ENCODE measurements at regions not wholly inside any gene's neighbourhood (a gene's known extent, or its start where the extent isn't known, plus 50 kb on each side); places are given as distances from the start of the nearest gene placed in this dataset.

GRCh38 chr6:22411376-22412105 lies 114.7 kb upstream of the PRL start:
- in situ Hi-C loops (cut with HindIII; ENCODE audit: low sequenced_read_pairs) = loop anchor here (5.0 kb wide), 1 partner anchor 96 kb away; no protein-coding TSS in a partner anchor
- H3K4me3 ChIP-seq (ENCODE audit: low read depth, low read length) = no peak overlapping the region
- TF ChIP-seq CTCF (IDR thresholded peaks at IDR 0.05; ENCODE audit: low read depth, low read length, missing control alignments) = no peak
- DNase-seq (ENCODE audit: low read depth) = peak; percentile 19

- no peak for TF ChIP-seq CTCF (IDR thresholded peaks at IDR 0.05; ENCODE audit: low read depth, low read length, missing control alignments)
- in situ Hi-C loops (cut with HindIII; ENCODE audit: low sequenced_read_pairs) = loop anchor here (5.0 kb wide), 1 partner anchor 94 kb away; no protein-coding TSS in a partner anchor
- no peak overlapping the region for H3K4me3 ChIP-seq (ENCODE audit: low read depth, low read length)
- no peak for DNase-seq (ENCODE audit: low read depth)
Observed at GRCh38 chr6:22412994-22413393, 116.2 kb upstream of the PRL start.

- peak; percentile 24 for DNase-seq (ENCODE audit: low read depth)
- peak; percentile 38 for TF ChIP-seq CTCF (IDR thresholded peaks at IDR 0.05; ENCODE audit: low read depth, low read length, missing control alignments)
- in situ Hi-C loops (cut with HindIII; ENCODE audit: low sequenced_read_pairs) = loop anchor here (5.0 kb wide), 1 partner anchor 94 kb away; no protein-coding TSS in a partner anchor
- no peak overlapping the region for H3K4me3 ChIP-seq (ENCODE audit: low read depth, low read length)
Observed at GRCh38 chr6:22413681-22414311, 117.0 kb upstream of the PRL start.

GRCh38 chr6:22418714-22419113 lies 121.9 kb upstream of the PRL start:
- in situ Hi-C loops (cut with HindIII; ENCODE audit: low sequenced_read_pairs) = no loop called here
- no peak for TF ChIP-seq CTCF (IDR thresholded peaks at IDR 0.05; ENCODE audit: low read depth, low read length, missing control alignments)
- no peak overlapping the region for H3K4me3 ChIP-seq (ENCODE audit: low read depth, low read length)
- DNase-seq (ENCODE audit: low read depth) = no peak

GRCh38 chr6:22421198-22421597 lies 124.4 kb upstream of the PRL start:
- in situ Hi-C loops (cut with HindIII; ENCODE audit: low sequenced_read_pairs) = no loop called here
- H3K4me3 ChIP-seq (ENCODE audit: low read depth, low read length) = no peak overlapping the region
- no peak for TF ChIP-seq CTCF (IDR thresholded peaks at IDR 0.05; ENCODE audit: low read depth, low read length, missing control alignments)
- no peak for DNase-seq (ENCODE audit: low read depth)

- TF ChIP-seq CTCF (IDR thresholded peaks at IDR 0.05; ENCODE audit: low read depth, low read length, missing control alignments) = no peak
- in situ Hi-C loops (cut with HindIII; ENCODE audit: low sequenced_read_pairs) = no loop called here
- DNase-seq (ENCODE audit: low read depth) = no peak
- H3K4me3 ChIP-seq (ENCODE audit: low read depth, low read length) = no peak overlapping the region
Observed at GRCh38 chr6:22424196-22424595, 127.4 kb upstream of the PRL start.

All from astrocyte of the cerebellum (primary cell).